K562 (cell line): ENCODE measurements at regions not wholly inside any gene's neighbourhood (a gene's known extent, or its start where the extent isn't known, plus 50 kb on each side); places are given as distances from the start of the nearest gene placed in this dataset.

Experiments used
- ATAC-seq: fragments of 200-7000 bp; cut with Tn5 transposase; 3 replicates; pipeline ENCODE4 v1.9.1; 2020; ENCODE audit warnings: moderate library complexity
- BruUV-seq: library from RNA; stranded (reverse); fragments of 400-500 nt; replicated peaks from 2 replicates; lab custom pipeline; 2021; lab: Mats Ljungman, UMichigan
- CTCF ChIA-PET: fragments of 300-600 bp; formaldehyde crosslinking; extraction: SDS; loops from one replicate; lab custom pipeline; 2021; ENCODE audit warnings: low intra/inter-chr PET ratio; lab: Yijun Ruan, JAX
- POLR2A ChIA-PET: fragments of 300-600, 350-650 bp; sonication (Branson Sonifier 250); formaldehyde crosslinking; extraction: SDS; loops from one replicate; lab custom pipeline; 2021; ENCODE audit warnings: antibody characterized with exemption, inconsistent platforms; lab: Yijun Ruan, JAX
- DNase-seq, 4 experiments: peaks; one replicate each; pipeline versions ENCODE4 v3.0.0 to v3.0.0-alpha.2; 2011 to 2018; ENCODE audit warnings: low spot score in 3 of 4, mixed read lengths in 3 of 4; ENCODE audit errors: extremely low read depth in 1 of 4
- FAIRE-seq: peaks from 2 replicates; lab custom pipeline; 2011; peaks lifted over from hg19 to GRCh38; lab: Jason Lieb, UNC
- H2AFZ ChIP-seq: 2 replicates; pipeline ENCODE4 v1.6.0; 2011; ENCODE audit warnings: low read depth, low read length, control low read depth, inconsistent platforms
- H3K27ac ChIP-seq: fragments of 200-600 bp; 3 replicates; pipeline ENCODE4 v1.8.0; 2011; ENCODE audit warnings: low read depth, mild to moderate bottlenecking, control low read depth, inconsistent platforms, low read length, moderate library complexity, mixed read lengths; ENCODE audit errors: extremely low read depth
- H3K27me3 ChIP-seq, 2 experiments: fragments of 300-600 bp in 1 of 2; 2 replicates in 1 of 2; 3 replicates in 1 of 2; pipeline versions ENCODE4 v1.6.0 to v1.8.0; 2011; ENCODE audit warnings: inconsistent platforms in 2 of 2, low read length in 2 of 2, mild to moderate bottlenecking in 1 of 2, mixed read lengths in 1 of 2, moderate library complexity in 1 of 2; ENCODE audit not compliant: control insufficient read depth in 2 of 2, insufficient read depth in 2 of 2
- H3K36me3 ChIP-seq: fragments of 300-600 bp; 3 replicates; pipeline ENCODE4 v1.8.0; 2011; ENCODE audit warnings: mild to moderate bottlenecking, low read length, inconsistent platforms; ENCODE audit not compliant: control insufficient read depth, insufficient read depth
- H3K4me1 ChIP-seq, 2 experiments: fragments of 200-600 bp in 1 of 2; replicated peaks in 1 of 2; 2 replicates in 1 of 2; 3 replicates in 1 of 2; pipeline versions ENCODE4 v1.5.1 to v1.8.0; 2011; ENCODE audit warnings: inconsistent platforms in 2 of 2, low read length in 2 of 2, mild to moderate bottlenecking in 1 of 2, mixed read lengths in 1 of 2, moderate library complexity in 1 of 2; ENCODE audit not compliant: control insufficient read depth in 2 of 2, insufficient read depth in 2 of 2
- H3K4me2 ChIP-seq: 2 replicates; pipeline ENCODE4 v1.6.1; 2011; ENCODE audit warnings: low read length, control low read depth, inconsistent platforms, mixed read lengths; ENCODE audit not compliant: insufficient read depth
- H3K4me3 ChIP-seq: fragments of 200-600 bp; sonication (generic), shearing (Covaris generic); 2 replicates; pipeline ENCODE4 v1.5.1; 2016; ENCODE audit warnings: control low read depth, inconsistent platforms
- H3K79me2 ChIP-seq: fragments of 200-600 bp; 3 replicates; pipeline ENCODE4 v1.8.0; 2011; ENCODE audit warnings: low read length, inconsistent platforms; ENCODE audit not compliant: control insufficient read depth, insufficient read depth
- H3K9ac ChIP-seq, 2 experiments: 2 replicates each; pipeline versions ENCODE4 v1.6.0 to v1.6.1; 2011; ENCODE audit warnings: low read depth in 2 of 2, low read length in 2 of 2, control low read depth in 1 of 2, inconsistent platforms in 1 of 2, mild to moderate bottlenecking in 1 of 2, mixed read lengths in 1 of 2; ENCODE audit not compliant: insufficient read depth in 1 of 2
- H3K9me1 ChIP-seq: one replicate; pipeline ENCODE4 v1.6.0; 2011; ENCODE audit warnings: inconsistent platforms, mild to moderate bottlenecking, low read length, moderate library complexity; ENCODE audit not compliant: control insufficient read depth, insufficient read depth
- H3K9me3 ChIP-seq: replicated peaks from 2 replicates; pipeline ENCODE4 v1.5.1; 2011; ENCODE audit warnings: low read depth, low read length, inconsistent platforms; ENCODE audit not compliant: control insufficient read depth, insufficient read depth
- H4K20me1 ChIP-seq: replicated peaks from 2 replicates; pipeline ENCODE4 v1.6.1; 2011; ENCODE audit warnings: low read length, inconsistent platforms, mixed read lengths; ENCODE audit not compliant: control insufficient read depth, insufficient read depth
- GTF2B ChIP-seq: IDR thresholded peaks from 2 replicates; pipeline ENCODE4 v1.6.1; 2011; ENCODE audit not compliant: insufficient read length; ENCODE audit errors: extremely low read depth
- MCM3 ChIP-seq: fragments of 450-650 bp; IDR thresholded peaks from 2 replicates; pipeline ENCODE4 v1.6.1; 2016
- NCOA4 ChIP-seq: fragments of 450-650 bp; IDR thresholded peaks from 2 replicates; pipeline ENCODE4 v1.6.1; 2018; ENCODE audit warnings: mild to moderate bottlenecking; ENCODE audit not compliant: partially characterized antibody
- YBX1 ChIP-seq: fragments of 450-650 bp; IDR thresholded peaks from 2 replicates; pipeline ENCODE4 v1.7.1; 2016; ENCODE audit warnings: mild to moderate bottlenecking
- WGBS: fragments of 100-300 bp; shearing (Covaris generic); methylation state at CpG from one replicate; pipeline ENCODE4 v1.1.6; 2016; ENCODE audit warnings: low coverage, mixed read lengths; ENCODE audit not compliant: insufficient coverage; ENCODE audit errors: missing lambda C conversion rate; 5-methylcytosine and 5-hydroxymethylcytosine counted together
- in situ Hi-C: fragments of 300-500 bp; cut with MboI; formaldehyde crosslinking; loops from 4 replicates; pipeline ENCODE4 v1.15.0; 2018; ENCODE audit warnings: inconsistent platforms, mixed read lengths
- intact Hi-C: fragments of 100-400 bp; cut with micrococcal nuclease; formaldehyde crosslinking; loops from 2 replicates; pipeline ENCODE4 v1.14.2; 2022

GRCh38 chr4:114038762-114039387, 59.4 kb upstream of the ARSJ start (continued):
- TF ChIP-seq NCOA4 (no peak), MCM3 (no peak)
- TF ChIP-seq, all 486 proteins: peak for 0

GRCh38 chr4:114040319-114041116, 61.1 kb upstream of the ARSJ start:
- H3K9ac ChIP-seq, result no peak overlapping the region
- in situ Hi-C loops (no loop called here), intact Hi-C loops (no loop called here)
- DNase-seq (no peak), FAIRE-seq (no peak), ATAC-seq (no peak)
- no peak overlapping the region for H2AFZ ChIP-seq
- no peaks in the 10 kb centered on the region for H3K27me3 ChIP-seq
- no peaks in the 10 kb centered on the region for H4K20me1 ChIP-seq
- TF ChIP-seq GTF2B, result no peak
- no peak for TF ChIP-seq YBX1
- H3K36me3 ChIP-seq, result no peaks in the 10 kb centered on the region
- no peaks in the 10 kb centered on the region for H3K79me2 ChIP-seq
- CTCF ChIA-PET, result no interaction called here
- no peaks in the 10 kb centered on the region for H3K9me1 ChIP-seq
- H3K4me3 ChIP-seq, result no peak overlapping the region
- no peaks in the 10 kb centered on the region for H3K4me1 ChIP-seq
- H3K9me3 ChIP-seq, result no peaks in the 10 kb centered on the region
- BruUV-seq, result no TSS peak
- H3K4me2 ChIP-seq, result no peak overlapping the region
- no peak overlapping the region for H3K27ac ChIP-seq
- 0% methylated on average over 2 of the region's 3 CpGs for WGBS
- POLR2A ChIA-PET, result no interaction called here
